ENCODE measurements at regions not wholly inside any gene's neighbourhood (a gene's known extent, or its start where the extent isn't known, plus 50 kb on each side); places are given as distances from the start of the nearest gene placed in this dataset.
A peak's percentile ranks its signal among the peaks of the same experiment; 100 is the strongest.

DNA sequence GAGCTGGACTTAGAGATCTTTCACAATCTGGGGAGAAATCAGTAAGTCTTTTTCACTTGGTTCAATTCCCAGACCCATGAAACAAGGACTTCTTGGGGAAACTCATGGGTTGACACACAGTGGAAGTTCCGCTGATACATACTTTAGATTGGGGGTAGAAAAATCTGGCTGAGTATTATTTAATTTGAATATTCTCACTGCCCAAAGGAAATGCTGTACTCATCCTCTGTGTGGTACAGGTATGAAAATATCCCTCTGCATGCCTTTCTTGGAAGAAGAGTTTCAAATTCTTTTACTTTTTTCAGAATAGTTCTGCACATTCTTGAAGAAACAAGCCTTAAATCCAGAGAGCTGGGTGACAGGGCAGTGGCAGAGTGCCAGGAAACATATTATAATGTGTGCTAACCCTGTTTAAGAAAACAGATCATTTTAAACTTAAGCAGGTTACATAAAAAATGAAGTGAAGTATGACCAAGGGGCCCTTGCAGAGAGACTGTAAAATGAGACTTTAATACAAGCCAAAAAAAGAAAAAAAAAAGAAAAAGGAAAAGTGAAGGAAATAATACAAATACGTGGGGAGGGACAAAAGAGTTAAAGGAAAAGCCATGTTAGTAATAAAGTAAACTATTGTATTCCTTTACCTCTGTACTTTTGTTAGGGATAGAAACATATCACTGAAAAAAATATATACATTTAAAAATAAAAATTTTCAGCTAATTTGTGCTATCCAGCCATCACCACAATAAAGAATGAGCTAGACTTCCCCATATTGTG, 173.4 kb upstream of the NR3C1 start:
- no peaks in the 10 kb centered on the region for H3K9me3 ChIP-seq
- no peaks in the 10 kb centered on the region for H3K27me3 ChIP-seq
- H3K4me1 ChIP-seq = peaks cover 0 to 30% (median 23%) of the 10 kb centered on the region in 4 donors
- intact Hi-C loops (cut with DNase I) = no loop called here
- 75 to 83% methylated on average over 2 of the region's 2 CpGs for WGBS, 2 donors
- no peak for TF ChIP-seq EP300 (IDR thresholded peaks at IDR 0.05)
- TF ChIP-seq, protein P1, sequence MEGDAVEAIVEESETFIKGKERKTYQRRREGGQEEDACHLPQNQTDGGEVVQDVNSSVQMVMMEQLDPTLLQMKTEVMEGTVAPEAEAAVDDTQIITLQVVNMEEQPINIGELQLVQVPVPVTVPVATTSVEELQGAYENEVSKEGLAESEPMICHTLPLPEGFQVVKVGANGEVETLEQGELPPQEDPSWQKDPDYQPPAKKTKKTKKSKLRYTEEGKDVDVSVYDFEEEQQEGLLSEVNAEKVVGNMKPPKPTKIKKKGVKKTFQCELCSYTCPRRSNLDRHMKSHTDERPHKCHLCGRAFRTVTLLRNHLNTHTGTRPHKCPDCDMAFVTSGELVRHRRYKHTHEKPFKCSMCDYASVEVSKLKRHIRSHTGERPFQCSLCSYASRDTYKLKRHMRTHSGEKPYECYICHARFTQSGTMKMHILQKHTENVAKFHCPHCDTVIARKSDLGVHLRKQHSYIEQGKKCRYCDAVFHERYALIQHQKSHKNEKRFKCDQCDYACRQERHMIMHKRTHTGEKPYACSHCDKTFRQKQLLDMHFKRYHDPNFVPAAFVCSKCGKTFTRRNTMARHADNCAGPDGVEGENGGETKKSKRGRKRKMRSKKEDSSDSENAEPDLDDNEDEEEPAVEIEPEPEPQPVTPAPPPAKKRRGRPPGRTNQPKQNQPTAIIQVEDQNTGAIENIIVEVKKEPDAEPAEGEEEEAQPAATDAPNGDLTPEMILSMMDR (IDR thresholded peaks at IDR 0.05) = no peak
- TF ChIP-seq POLR2AphosphoS5 (IDR thresholded peaks at IDR 0.05) = no peak
- no peak for TF ChIP-seq POLR2A (IDR thresholded peaks at IDR 0.05)
- no peak overlapping the region for H3K4me3 ChIP-seq
- no peaks in the 10 kb centered on the region for H3K36me3 ChIP-seq
- no peak for DNase-seq
- H3K27ac ChIP-seq = peak overlapping the region in 2 of 4 donors; percentile 11 to 12

DNA sequence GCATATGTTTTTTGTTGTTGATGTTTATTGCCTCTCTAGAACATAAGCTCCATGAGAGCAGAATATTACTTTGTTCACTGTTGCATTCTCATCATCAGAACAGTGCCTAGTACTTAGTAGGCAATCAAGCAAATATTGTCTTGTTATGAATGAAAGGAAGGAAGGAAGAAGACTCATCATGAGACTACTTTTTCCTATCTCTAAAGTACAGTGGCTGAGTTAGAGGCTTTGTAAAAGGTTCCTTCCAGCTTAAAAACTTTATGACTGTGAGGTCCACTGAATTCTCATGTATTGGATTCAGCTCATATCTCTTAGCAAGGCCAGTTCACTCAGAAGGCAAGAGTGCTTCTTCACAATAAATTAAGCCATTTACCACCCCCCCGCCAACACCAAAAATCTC, 171.8 kb upstream of the NR3C1 start:
- H3K9me3 ChIP-seq = no peaks in the 10 kb centered on the region
- 97 to 99% methylated on average over 1 of the region's 1 CpG for WGBS, 2 donors
- H3K27ac ChIP-seq = no peak overlapping the region
- intact Hi-C loops (cut with DNase I) = no loop called here
- no peaks in the 10 kb centered on the region for H3K27me3 ChIP-seq
- no peak overlapping the region for H3K4me3 ChIP-seq
- no peak for TF ChIP-seq POLR2AphosphoS5 (IDR thresholded peaks at IDR 0.05)
- TF ChIP-seq POLR2A (IDR thresholded peaks at IDR 0.05) = no peak
- no peak for TF ChIP-seq EP300 (IDR thresholded peaks at IDR 0.05)
- TF ChIP-seq, protein P1 (IDR thresholded peaks at IDR 0.05) = no peak
- H3K4me1 ChIP-seq = peaks cover 0 to 30% (median 23%) of the 10 kb centered on the region in 4 donors
- no peak for DNase-seq
- H3K36me3 ChIP-seq = no peaks in the 10 kb centered on the region

DNA sequence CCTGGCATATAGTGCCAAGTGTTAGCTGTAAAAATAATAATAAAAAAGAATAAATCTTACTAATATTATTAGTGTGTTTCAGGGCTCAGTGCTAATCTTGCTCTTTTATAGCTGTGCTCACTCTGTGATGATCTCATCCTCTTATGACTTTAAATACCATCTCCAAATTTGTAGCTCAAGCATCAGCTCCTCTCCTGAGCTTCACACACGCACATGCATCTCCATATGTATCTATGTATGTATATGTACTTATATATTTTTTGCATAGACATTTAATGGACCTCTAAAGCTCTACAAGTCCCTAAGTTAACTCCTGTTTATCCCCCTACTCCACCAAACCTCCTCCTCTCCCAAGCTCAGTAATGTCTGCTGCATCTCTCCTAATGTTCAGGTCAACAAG, 170.8 kb upstream of the NR3C1 start:
- TF ChIP-seq EP300 (IDR thresholded peaks at IDR 0.05) (no peak), POLR2AphosphoS5 (IDR thresholded peaks at IDR 0.05) (no peak), POLR2A (IDR thresholded peaks at IDR 0.05) (no peak)
- TF ChIP-seq, protein P1 (IDR thresholded peaks at IDR 0.05) = no peak
- Histone ChIP-seq H3K36me3 (no peaks in the 10 kb centered on the region), H3K4me1 (peaks cover 0 to 30% (median 23%) of the 10 kb centered on the region in 4 donors), H3K9me3 (no peaks in the 10 kb centered on the region), H3K4me3 (no peak overlapping the region), H3K27ac (peak overlapping the region in 1 of 4 donors; percentile 49), H3K27me3 (no peaks in the 10 kb centered on the region)
- intact Hi-C loops (cut with DNase I) = no loop called here
- DNase-seq = no peak
- WGBS, 2 donors = 96% methylated on average over 1 of the region's 1 CpG

DNA sequence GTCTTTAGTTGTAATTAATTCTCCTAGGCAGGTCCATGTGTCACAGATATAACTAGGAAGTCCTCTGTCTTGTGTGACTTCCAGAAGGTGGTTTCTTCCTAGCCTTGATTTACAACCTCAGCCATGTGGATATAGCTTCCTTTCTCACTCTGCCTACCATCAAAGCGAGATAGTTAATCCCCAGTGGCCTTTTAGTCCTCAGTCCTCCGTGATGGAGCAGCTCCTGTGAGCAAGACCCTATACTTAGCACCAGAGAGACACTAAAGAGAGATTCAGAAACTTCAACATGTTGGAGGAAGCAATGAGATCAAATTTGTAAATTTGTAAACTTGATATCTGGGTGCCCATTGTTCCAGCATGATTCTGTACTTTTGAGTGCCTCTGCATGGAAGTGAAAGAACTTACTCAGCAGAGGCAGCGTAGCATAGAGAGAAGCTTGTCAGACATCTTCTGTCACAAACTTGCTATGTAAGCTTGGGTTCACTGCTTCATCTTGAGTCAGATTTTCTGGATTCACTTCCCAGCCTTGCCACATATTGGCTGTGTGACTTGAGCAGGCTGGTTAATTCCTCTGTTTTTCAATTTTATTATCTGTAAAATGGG, 170.2 kb upstream of the NR3C1 start:
- no peaks in the 10 kb centered on the region for H3K36me3 ChIP-seq
- H3K27me3 ChIP-seq = no peaks in the 10 kb centered on the region
- TF ChIP-seq, protein P1 (IDR thresholded peaks at IDR 0.05) = no peak
- TF ChIP-seq POLR2A (IDR thresholded peaks at IDR 0.05) (no peak), EP300 (IDR thresholded peaks at IDR 0.05) (peak in 1 of 4 donors; percentile 1)
- intact Hi-C loops (cut with DNase I) = no loop called here
- DNase-seq = no peak
- peak overlapping the region in 1 of 4 donors; percentile 49 for H3K27ac ChIP-seq
- H3K4me3 ChIP-seq = no peak overlapping the region
- WGBS, 2 donors = 65 to 90% methylated on average over 3 of the region's 3 CpGs
- H3K9me3 ChIP-seq = no peaks in the 10 kb centered on the region
- H3K4me1 ChIP-seq = peaks cover 0 to 30% (median 23%) of the 10 kb centered on the region in 4 donors

Data from sigmoid colon (tissue), 6 donors.